B cell (primary cell): ENCODE measurements at regions not wholly inside any gene's neighbourhood (a gene's known extent, or its start where the extent isn't known, plus 50 kb on each side); places are given as distances from the start of the nearest gene placed in this dataset.

ENCODE experiments used
- ATAC-seq: fragments of 200-7000 bp; cut with Tn5 transposase; one replicate; pipeline ENCODE4 v1.10.0; 2021; ENCODE audit warnings: low read depth, mild to moderate bottlenecking, moderate number of reproducible peaks, moderate library complexity
- CTCF ChIA-PET: fragments of 350-600 bp; sonication (Branson Sonifier 250); formaldehyde crosslinking; loops from one replicate; lab custom pipeline; 2021; ENCODE audit warnings: antibody characterized with exemption, inconsistent platforms; lab: Charles Lee
- POLR2A ChIA-PET: fragments of 350-600 bp; sonication (Branson Sonifier 250); formaldehyde crosslinking; loops from one replicate; lab custom pipeline; 2021; ENCODE audit warnings: antibody characterized with exemption; lab: Charles Lee
- DNase-seq: peaks from one replicate; pipeline ENCODE4 v3.0.0; 2013
- H2AFZ ChIP-seq: 2 replicates; pipeline ENCODE4 v1.6.1; 2012; ENCODE audit warnings: mild to moderate bottlenecking, low read depth, low read length; ENCODE audit not compliant: insufficient read depth, poor library complexity, severe bottlenecking
- H3K27ac ChIP-seq, 2 donors: 1 replicate in 1 of 2; 2 replicates in 1 of 2; pipeline ENCODE4 v1.5.1; 2012 to 2013; ENCODE audit warnings: low read length in 2 of 2, mild to moderate bottlenecking in 2 of 2, moderate library complexity in 1 of 2
- H3K27me3 ChIP-seq, 4 experiments: fragments of 200-600 bp in 1 of 4; sonication (generic) in 1 of 4; replicated peaks in 1 of 4; 1 replicate in 2 of 4; 2 replicates in 2 of 4; pipeline versions ENCODE4 v1.6.1 to v1.7.0; 2013 to 2016; ENCODE audit warnings: low read length in 3 of 4, mild to moderate bottlenecking in 2 of 4, mixed read lengths in 1 of 4, moderate library complexity in 1 of 4; ENCODE audit not compliant: insufficient read depth in 4 of 4, control insufficient read depth in 3 of 4; ENCODE audit errors: control extremely low read depth in 1 of 4
- H3K36me3 ChIP-seq, 2 experiments: replicated peaks in 1 of 2; 1 replicate in 1 of 2; 2 replicates in 1 of 2; pipeline versions ENCODE4 v1.6.1 to v1.7.1; 2013; ENCODE audit warnings: low read length in 1 of 2; ENCODE audit not compliant: insufficient read depth in 2 of 2, control insufficient read depth in 1 of 2; ENCODE audit errors: control extremely low read depth in 1 of 2, extremely low read depth in 1 of 2
- H3K4me1 ChIP-seq, 2 donors: fragments of 200-600 bp in 1 of 2; sonication (generic) in 1 of 2; 1 replicate in 1 of 2; 2 replicates in 1 of 2; pipeline versions ENCODE4 v1.5.1 to v1.6.1; 2013 to 2017; ENCODE audit warnings: low read length in 2 of 2; ENCODE audit not compliant: control insufficient read depth in 2 of 2, insufficient read depth in 2 of 2
- H3K4me2 ChIP-seq: replicated peaks from 2 replicates; pipeline ENCODE3; 2012; ENCODE audit warnings: mild to moderate bottlenecking, low read depth, low read length; ENCODE audit not compliant: poor library complexity, severe bottlenecking
- H3K4me3 ChIP-seq, 5 experiments: fragments of 200-600 bp in 1 of 5; sonication (generic) in 1 of 5; 1 replicate in 3 of 5; 2 replicates in 2 of 5; pipeline versions ENCODE4 v1.5.1 to v1.7.0; 2011 to 2016; ENCODE audit warnings: low read length in 4 of 5, mild to moderate bottlenecking in 4 of 5, low read depth in 2 of 5, control low read depth in 1 of 5, moderate library complexity in 1 of 5; ENCODE audit not compliant: insufficient read depth in 1 of 5; ENCODE audit errors: control extremely low read depth in 1 of 5, extremely low read depth in 1 of 5
- H3K79me2 ChIP-seq: fragments of 200-600 bp; sonication (generic); one replicate; pipeline ENCODE4 v1.6.0; 2016; ENCODE audit warnings: low read length; ENCODE audit not compliant: control insufficient read depth, insufficient read depth
- H3K9ac ChIP-seq: fragments of 200-600 bp; sonication (generic); 2 replicates; pipeline ENCODE4 v1.6.1; 2017; ENCODE audit warnings: mild to moderate bottlenecking, low read length, moderate library complexity
- H3K9me3 ChIP-seq, 3 donors: one replicate each; pipeline versions ENCODE4 v1.6.1 to v1.7.1; 2013; ENCODE audit warnings: low read length in 2 of 3; ENCODE audit not compliant: control insufficient read depth in 2 of 3, insufficient read depth in 1 of 3; ENCODE audit errors: control extremely low read depth in 1 of 3
- H4K20me1 ChIP-seq: 2 replicates; pipeline ENCODE4 v1.6.0; 2012; ENCODE audit warnings: mild to moderate bottlenecking, low read length; ENCODE audit not compliant: insufficient read depth, control insufficient read depth, poor library complexity, severe bottlenecking
- H3K27ac Mint-ChIP-seq: one replicate; pipeline ENCODE4 v1.8.0; 2021; ENCODE audit warnings: mixed read lengths
- H3K27me3 Mint-ChIP-seq: one replicate; pipeline ENCODE4 v1.8.0; 2021; ENCODE audit warnings: mixed read lengths
- H3K4me1 Mint-ChIP-seq: one replicate; pipeline ENCODE4 v1.8.0; 2021; ENCODE audit warnings: mixed read lengths
- H3K4me3 Mint-ChIP-seq: one replicate; pipeline ENCODE4 v1.8.0; 2021; ENCODE audit warnings: mixed read lengths
- H3K9me3 Mint-ChIP-seq: one replicate; pipeline ENCODE4 v1.8.0; 2022; ENCODE audit warnings: mixed read lengths; ENCODE audit not compliant: insufficient read depth
- EZH2 ChIP-seq: IDR thresholded peaks from 2 replicates; pipeline ENCODE4 v1.6.1; 2012; ENCODE audit warnings: borderline replicate concordance, low read depth, mild to moderate bottlenecking, moderate library complexity, low read length; ENCODE audit not compliant: insufficient read depth, poor library complexity, severe bottlenecking
- WGBS: methylation state at CpG from one replicate; pipeline ENCODE4 v1.1.5; 2013; ENCODE audit warnings: missing lambda C conversion rate; ENCODE audit not compliant: insufficient coverage; 5-methylcytosine and 5-hydroxymethylcytosine counted together
- intact Hi-C: fragments of 100-400 bp; cut with micrococcal nuclease; formaldehyde crosslinking; loops from one replicate; pipeline ENCODE4 v1.10.0; 2022
- TF ChIP-seq, protein P1 (sequence below): fragments of 200-600 bp; IDR thresholded peaks from one replicate; pipeline ENCODE4 v1.8.0; 2022; ENCODE audit warnings: antibody characterized with exemption, mild to moderate bottlenecking

DNA sequence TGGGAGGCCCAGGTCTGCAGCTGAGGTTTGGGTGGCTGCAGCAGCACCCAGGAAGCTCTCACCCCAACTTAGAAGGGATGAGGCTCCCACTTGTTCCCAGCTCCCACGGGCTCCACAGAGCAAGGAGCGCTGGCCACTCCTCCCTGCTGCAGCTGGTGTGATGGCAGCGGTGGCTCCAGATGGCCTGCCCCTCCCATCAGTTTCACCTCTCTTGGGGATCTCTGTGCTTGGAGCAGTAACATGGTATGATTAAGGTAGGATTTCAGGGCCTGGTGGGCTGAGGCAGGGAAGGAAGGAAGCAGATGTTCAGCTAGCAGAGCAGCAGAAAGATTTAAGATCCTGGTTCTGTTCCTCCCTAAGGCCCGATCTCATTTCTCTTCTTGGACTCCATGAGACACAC, 66.8 kb upstream of the KIF5B start:
- ATAC-seq: no peak
- H3K9me3 Mint-ChIP-seq: peaks cover 6% of the 10 kb centered on the region
- intact Hi-C loops: no loop called here

DNA sequence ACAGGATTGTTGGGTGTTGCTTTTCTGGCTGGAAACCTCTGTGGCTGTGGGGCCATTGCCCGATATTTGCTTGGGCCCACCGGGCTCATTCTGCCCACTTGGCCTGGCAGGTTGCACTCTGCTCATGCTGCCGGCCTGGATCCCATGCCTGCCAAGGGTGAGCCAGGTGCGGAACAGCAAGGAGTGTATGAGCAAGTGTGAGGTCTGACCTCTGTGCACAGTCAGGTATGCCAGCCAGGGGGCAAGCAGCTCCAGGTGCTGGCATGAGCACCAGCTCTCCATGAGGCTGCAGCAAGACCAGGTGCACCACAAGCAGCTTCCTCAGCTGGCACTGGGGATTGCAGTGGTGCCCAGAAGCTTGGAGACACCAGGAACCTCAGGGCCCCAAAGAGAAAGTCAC, 65.4 kb upstream of the KIF5B start:
- Mint-ChIP-seq H3K9me3 (peaks cover 6% of the 10 kb centered on the region), H3K4me1 (no peaks in the 10 kb centered on the region), H3K27ac (no peak overlapping the region), H3K27me3 (peaks cover 27% of the 10 kb centered on the region), H3K4me3 (no peak overlapping the region)
- CTCF ChIA-PET: interaction anchor here (1.1 kb wide), 1 partner anchor 71 kb away, joined by 3 read pairs; no protein-coding TSS in a partner anchor
- H2AFZ ChIP-seq: no peak overlapping the region
- H3K9me3 ChIP-seq: peaks cover 0 to 19% (median 10%) of the 10 kb centered on the region in 3 donors
- no peak for DNase-seq
- no peaks in the 10 kb centered on the region for H3K79me2 ChIP-seq
- no peak overlapping the region for H3K27ac ChIP-seq
- H3K4me2 ChIP-seq: no peak overlapping the region
- H3K4me3 ChIP-seq: no peak overlapping the region
- no peak overlapping the region for H3K9ac ChIP-seq
- H3K4me1 ChIP-seq: no peaks in the 10 kb centered on the region
- POLR2A ChIA-PET: no interaction called here
- 94% methylated on average over 4 of the region's 4 CpGs for WGBS
- no peak for ATAC-seq
- no peaks in the 10 kb centered on the region for H3K36me3 ChIP-seq
- intact Hi-C loops: no loop called here
- TF ChIP-seq, protein P1, sequence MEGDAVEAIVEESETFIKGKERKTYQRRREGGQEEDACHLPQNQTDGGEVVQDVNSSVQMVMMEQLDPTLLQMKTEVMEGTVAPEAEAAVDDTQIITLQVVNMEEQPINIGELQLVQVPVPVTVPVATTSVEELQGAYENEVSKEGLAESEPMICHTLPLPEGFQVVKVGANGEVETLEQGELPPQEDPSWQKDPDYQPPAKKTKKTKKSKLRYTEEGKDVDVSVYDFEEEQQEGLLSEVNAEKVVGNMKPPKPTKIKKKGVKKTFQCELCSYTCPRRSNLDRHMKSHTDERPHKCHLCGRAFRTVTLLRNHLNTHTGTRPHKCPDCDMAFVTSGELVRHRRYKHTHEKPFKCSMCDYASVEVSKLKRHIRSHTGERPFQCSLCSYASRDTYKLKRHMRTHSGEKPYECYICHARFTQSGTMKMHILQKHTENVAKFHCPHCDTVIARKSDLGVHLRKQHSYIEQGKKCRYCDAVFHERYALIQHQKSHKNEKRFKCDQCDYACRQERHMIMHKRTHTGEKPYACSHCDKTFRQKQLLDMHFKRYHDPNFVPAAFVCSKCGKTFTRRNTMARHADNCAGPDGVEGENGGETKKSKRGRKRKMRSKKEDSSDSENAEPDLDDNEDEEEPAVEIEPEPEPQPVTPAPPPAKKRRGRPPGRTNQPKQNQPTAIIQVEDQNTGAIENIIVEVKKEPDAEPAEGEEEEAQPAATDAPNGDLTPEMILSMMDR: no peak
- no peak for TF ChIP-seq EZH2
- peaks cover 0 to 4% (median 0%) of the 10 kb centered on the region in 4 experiments for H3K27me3 ChIP-seq
- no peaks in the 10 kb centered on the region for H4K20me1 ChIP-seq

More for the DNA sequence above, 66.8 kb upstream of the KIF5B start:
- no peak overlapping the region for H3K27ac ChIP-seq
- no peaks in the 10 kb centered on the region for H3K27me3 ChIP-seq
- H3K4me3 ChIP-seq: no peak overlapping the region
- WGBS: 77% methylated on average over 3 of the region's 4 CpGs
- H3K9me3 ChIP-seq: peaks cover 0 to 19% (median 10%) of the 10 kb centered on the region in 3 donors
- no peak overlapping the region for H3K9ac ChIP-seq
- no peak overlapping the region for H3K4me2 ChIP-seq
- no peak for DNase-seq
- H3K4me3 Mint-ChIP-seq: no peak overlapping the region
- POLR2A ChIA-PET: no interaction called here
- H3K36me3 ChIP-seq: no peaks in the 10 kb centered on the region
- CTCF ChIA-PET: no interaction called here
- H3K27me3 Mint-ChIP-seq: peaks cover 23% of the 10 kb centered on the region
- H3K4me1 ChIP-seq: no peaks in the 10 kb centered on the region
- no peak overlapping the region for H2AFZ ChIP-seq
- TF ChIP-seq, protein P1: no peak
- no peak for TF ChIP-seq EZH2
- no peaks in the 10 kb centered on the region for H4K20me1 ChIP-seq
- H3K27ac Mint-ChIP-seq: no peak overlapping the region
- no peaks in the 10 kb centered on the region for H3K4me1 Mint-ChIP-seq
- H3K79me2 ChIP-seq: no peaks in the 10 kb centered on the region
